Neural cell (in vitro differentiated cells): ENCODE measurements at regions not wholly inside any gene's neighbourhood (a gene's known extent, or its start where the extent isn't known, plus 50 kb on each side); places are given as distances from the start of the nearest gene placed in this dataset.

Experiments
- H2AFZ ChIP-seq: fragments of 200-600, 300-800 bp; sonication (generic), shearing (Covaris generic); 2 replicates; pipeline ENCODE4 v1.6.0; 2014; ENCODE audit warnings: low read depth, mild to moderate bottlenecking, antibody characterized with exemption, low read length, moderate library complexity
- H3F3A ChIP-seq: fragments of 200-600 bp; shearing (Covaris generic); 2 replicates; pipeline ENCODE4 v1.6.1; 2016; ENCODE audit warnings: mild to moderate bottlenecking, moderate library complexity, mixed read lengths, antibody characterized with exemption, low read length; ENCODE audit not compliant: insufficient read depth, poor library complexity, severe bottlenecking
- H3K27ac ChIP-seq: fragments of 200-600, 300-800 bp; sonication (generic), shearing (Covaris generic); 2 replicates; pipeline ENCODE4 v1.5.1; 2014; ENCODE audit warnings: mild to moderate bottlenecking, low read length, moderate library complexity
- H3K27me3 ChIP-seq: fragments of 300-800, 200-600 bp; sonication (generic), shearing (Covaris generic); 2 replicates; pipeline ENCODE4 v1.6.0; 2014; ENCODE audit warnings: mild to moderate bottlenecking, low read depth, low read length, moderate library complexity; ENCODE audit not compliant: insufficient read depth
- H3K36me3 ChIP-seq: fragments of 300-800, 200-600 bp; sonication (generic), shearing (Covaris generic); 2 replicates; pipeline ENCODE4 v1.5.1; 2014; ENCODE audit warnings: mild to moderate bottlenecking, antibody characterized with exemption, low read length, moderate library complexity; ENCODE audit not compliant: insufficient read depth
- H3K4me2 ChIP-seq: fragments of 300-800, 200-600 bp; sonication (generic), shearing (Covaris generic); 2 replicates; pipeline ENCODE4 v1.6.0; 2014; ENCODE audit warnings: mild to moderate bottlenecking, low read length
- H3K4me3 ChIP-seq: fragments of 300-800, 200-600 bp; sonication (generic), shearing (Covaris generic); 2 replicates; pipeline ENCODE4 v1.5.1; 2014; ENCODE audit warnings: mild to moderate bottlenecking, low read length, moderate library complexity
- H3K79me2 ChIP-seq: fragments of 200-600 bp; shearing (Covaris generic); replicated peaks from 2 replicates; pipeline ENCODE4 v1.6.0; 2014; ENCODE audit warnings: mild to moderate bottlenecking, low read length, moderate library complexity; ENCODE audit not compliant: insufficient read depth
- H3K9ac ChIP-seq: fragments of 300-800, 200-600 bp; sonication (generic), shearing (Covaris generic); 2 replicates; pipeline ENCODE4 v1.6.1; 2016; ENCODE audit warnings: mild to moderate bottlenecking, low read length, mixed read lengths
- H3K9me2 ChIP-seq: fragments of 200-600 bp; shearing (Covaris generic); 2 replicates; pipeline ENCODE4 v1.6.1; 2016; ENCODE audit warnings: mild to moderate bottlenecking, low read length, mixed read lengths; ENCODE audit not compliant: insufficient read depth
- H3K9me3 ChIP-seq: fragments of 200-600, 300-800 bp; sonication (generic), shearing (Covaris generic); 2 replicates; pipeline ENCODE4 v1.6.1; 2016; ENCODE audit warnings: mild to moderate bottlenecking, mixed run types, low read length, moderate library complexity, mixed read lengths
- H4K20me1 ChIP-seq: fragments of 200-600 bp; shearing (Covaris generic); 2 replicates; pipeline ENCODE4 v1.6.1; 2016; ENCODE audit warnings: mild to moderate bottlenecking, mixed run types; ENCODE audit not compliant: insufficient read depth
- EP300 ChIP-seq: fragments of 450-650 bp; conservative IDR thresholded peaks from 2 replicates; pipeline ENCODE4 v1.6.1; 2014; ENCODE audit warnings: antibody characterized with exemption, mild to moderate bottlenecking, moderate library complexity; ENCODE audit not compliant: poor library complexity, severe bottlenecking
- EZH2 ChIP-seq: fragments of 200-600, 300-800 bp; shearing (Covaris generic), sonication (generic); IDR thresholded peaks from 2 replicates; pipeline ENCODE4 v1.6.1; 2014; ENCODE audit warnings: antibody characterized with exemption, low read length, borderline replicate concordance, mild to moderate bottlenecking; ENCODE audit not compliant: insufficient read depth, poor library complexity, severe bottlenecking
- MXI1 ChIP-seq: fragments of 450-650 bp; conservative IDR thresholded peaks from 2 replicates; pipeline ENCODE4 v1.6.1; 2014; ENCODE audit warnings: antibody characterized with exemption, mild to moderate bottlenecking; ENCODE audit not compliant: poor library complexity, severe bottlenecking
- POLR2AphosphoS5 ChIP-seq: IDR thresholded peaks from 2 replicates; pipeline ENCODE4 v1.6.1; 2012
- RAD21 ChIP-seq: fragments of 450-650 bp; conservative IDR thresholded peaks from 2 replicates; pipeline ENCODE4 v1.6.1; 2014; ENCODE audit warnings: antibody characterized with exemption, mild to moderate bottlenecking, moderate library complexity
- SMC3 ChIP-seq: fragments of 450-650 bp; conservative IDR thresholded peaks from 2 replicates; pipeline ENCODE4 v1.6.1; 2014; ENCODE audit warnings: antibody characterized with exemption, mild to moderate bottlenecking, moderate library complexity; ENCODE audit not compliant: poor library complexity
- TAF1 ChIP-seq: IDR thresholded peaks from 2 replicates; pipeline ENCODE4 v1.6.1; 2012; ENCODE audit warnings: low read depth
- TF ChIP-seq, protein P1 (sequence below): IDR thresholded peaks from 2 replicates; pipeline ENCODE4 v1.6.1; 2012; ENCODE audit warnings: borderline replicate concordance
- TF ChIP-seq, protein P2 (sequence below): fragments of 450-650 bp; IDR thresholded peaks from 2 replicates; pipeline ENCODE4 v1.5.1; 2014; ENCODE audit warnings: antibody characterized with exemption, mild to moderate bottlenecking, moderate library complexity; ENCODE audit not compliant: poor library complexity, severe bottlenecking

DNA sequence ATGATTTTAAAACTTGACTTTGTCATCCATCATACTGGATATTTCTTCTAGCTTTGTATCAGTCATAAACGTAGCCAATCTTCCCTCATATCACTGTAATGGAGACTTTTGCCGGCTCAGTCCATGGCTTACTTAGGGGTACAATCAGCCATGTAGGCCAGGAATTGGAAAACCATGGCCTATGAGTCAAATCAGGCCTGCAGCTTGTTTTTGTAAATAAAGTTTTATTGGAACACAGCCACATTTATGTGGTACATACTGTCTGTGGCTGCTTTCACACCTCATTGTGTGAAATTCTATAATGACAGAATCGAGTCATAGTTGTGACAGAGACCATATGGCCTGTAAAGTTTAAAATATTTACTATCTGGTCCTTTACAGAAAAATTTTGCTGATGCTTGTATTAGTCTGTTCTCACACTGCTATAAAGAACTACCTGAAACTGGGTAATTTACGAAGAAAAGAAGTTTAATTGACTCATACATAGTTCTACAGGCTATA is 64.5 kb upstream of the CDH13 start:
- H3K27me3 ChIP-seq: no peaks in the 10 kb centered on the region
- no peak overlapping the region for H3K9ac ChIP-seq
- no peaks in the 10 kb centered on the region for H3K9me2 ChIP-seq
- no peak overlapping the region for H3K4me3 ChIP-seq
- TF ChIP-seq MXI1 (no peak), EP300 (no peak), RAD21 (no peak), TAF1 (no peak), EZH2 (no peak), SMC3 (no peak), POLR2AphosphoS5 (no peak)
- TF ChIP-seq, protein P1, sequence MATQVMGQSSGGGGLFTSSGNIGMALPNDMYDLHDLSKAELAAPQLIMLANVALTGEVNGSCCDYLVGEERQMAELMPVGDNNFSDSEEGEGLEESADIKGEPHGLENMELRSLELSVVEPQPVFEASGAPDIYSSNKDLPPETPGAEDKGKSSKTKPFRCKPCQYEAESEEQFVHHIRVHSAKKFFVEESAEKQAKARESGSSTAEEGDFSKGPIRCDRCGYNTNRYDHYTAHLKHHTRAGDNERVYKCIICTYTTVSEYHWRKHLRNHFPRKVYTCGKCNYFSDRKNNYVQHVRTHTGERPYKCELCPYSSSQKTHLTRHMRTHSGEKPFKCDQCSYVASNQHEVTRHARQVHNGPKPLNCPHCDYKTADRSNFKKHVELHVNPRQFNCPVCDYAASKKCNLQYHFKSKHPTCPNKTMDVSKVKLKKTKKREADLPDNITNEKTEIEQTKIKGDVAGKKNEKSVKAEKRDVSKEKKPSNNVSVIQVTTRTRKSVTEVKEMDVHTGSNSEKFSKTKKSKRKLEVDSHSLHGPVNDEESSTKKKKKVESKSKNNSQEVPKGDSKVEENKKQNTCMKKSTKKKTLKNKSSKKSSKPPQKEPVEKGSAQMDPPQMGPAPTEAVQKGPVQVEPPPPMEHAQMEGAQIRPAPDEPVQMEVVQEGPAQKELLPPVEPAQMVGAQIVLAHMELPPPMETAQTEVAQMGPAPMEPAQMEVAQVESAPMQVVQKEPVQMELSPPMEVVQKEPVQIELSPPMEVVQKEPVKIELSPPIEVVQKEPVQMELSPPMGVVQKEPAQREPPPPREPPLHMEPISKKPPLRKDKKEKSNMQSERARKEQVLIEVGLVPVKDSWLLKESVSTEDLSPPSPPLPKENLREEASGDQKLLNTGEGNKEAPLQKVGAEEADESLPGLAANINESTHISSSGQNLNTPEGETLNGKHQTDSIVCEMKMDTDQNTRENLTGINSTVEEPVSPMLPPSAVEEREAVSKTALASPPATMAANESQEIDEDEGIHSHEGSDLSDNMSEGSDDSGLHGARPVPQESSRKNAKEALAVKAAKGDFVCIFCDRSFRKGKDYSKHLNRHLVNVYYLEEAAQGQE: no peak
- TF ChIP-seq, protein P2, sequence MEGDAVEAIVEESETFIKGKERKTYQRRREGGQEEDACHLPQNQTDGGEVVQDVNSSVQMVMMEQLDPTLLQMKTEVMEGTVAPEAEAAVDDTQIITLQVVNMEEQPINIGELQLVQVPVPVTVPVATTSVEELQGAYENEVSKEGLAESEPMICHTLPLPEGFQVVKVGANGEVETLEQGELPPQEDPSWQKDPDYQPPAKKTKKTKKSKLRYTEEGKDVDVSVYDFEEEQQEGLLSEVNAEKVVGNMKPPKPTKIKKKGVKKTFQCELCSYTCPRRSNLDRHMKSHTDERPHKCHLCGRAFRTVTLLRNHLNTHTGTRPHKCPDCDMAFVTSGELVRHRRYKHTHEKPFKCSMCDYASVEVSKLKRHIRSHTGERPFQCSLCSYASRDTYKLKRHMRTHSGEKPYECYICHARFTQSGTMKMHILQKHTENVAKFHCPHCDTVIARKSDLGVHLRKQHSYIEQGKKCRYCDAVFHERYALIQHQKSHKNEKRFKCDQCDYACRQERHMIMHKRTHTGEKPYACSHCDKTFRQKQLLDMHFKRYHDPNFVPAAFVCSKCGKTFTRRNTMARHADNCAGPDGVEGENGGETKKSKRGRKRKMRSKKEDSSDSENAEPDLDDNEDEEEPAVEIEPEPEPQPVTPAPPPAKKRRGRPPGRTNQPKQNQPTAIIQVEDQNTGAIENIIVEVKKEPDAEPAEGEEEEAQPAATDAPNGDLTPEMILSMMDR: no peak
- no peaks in the 10 kb centered on the region for H3K79me2 ChIP-seq
- no peaks in the 10 kb centered on the region for H4K20me1 ChIP-seq
- no peak overlapping the region for H3K27ac ChIP-seq
- H3K4me2 ChIP-seq: no peak overlapping the region
- H3F3A ChIP-seq: no peaks in the 10 kb centered on the region
- H3K36me3 ChIP-seq: no peaks in the 10 kb centered on the region
- H3K9me3 ChIP-seq: peaks cover 4% of the 10 kb centered on the region
- no peak overlapping the region for H2AFZ ChIP-seq

- Histone ChIP-seq H3K9ac (no peak overlapping the region), H2AFZ (no peak overlapping the region), H3K4me2 (no peak overlapping the region), H3K36me3 (no peaks in the 10 kb centered on the region), H3K9me3 (no peaks in the 10 kb centered on the region), H3K9me2 (no peaks in the 10 kb centered on the region), H3K4me3 (no peak overlapping the region), H3K27me3 (no peaks in the 10 kb centered on the region), H3K27ac (no peak overlapping the region), H4K20me1 (no peaks in the 10 kb centered on the region), H3F3A (no peaks in the 10 kb centered on the region), H3K79me2 (no peaks in the 10 kb centered on the region)
- TF ChIP-seq RAD21: no peak
- TF ChIP-seq EZH2: no peak
- no peak for TF ChIP-seq MXI1
- no peak for TF ChIP-seq TAF1
- TF ChIP-seq POLR2AphosphoS5: no peak
- TF ChIP-seq EP300: no peak
- TF ChIP-seq, protein P2: no peak
- TF ChIP-seq, protein P1: no peak
These were observed 65.9 kb upstream of the CDH13 start for GRCh38 chr16:82560805-82561325.
